H1 (cell line): ENCODE measurements at regions not wholly inside any gene's neighbourhood (a gene's known extent, or its start where the extent isn't known, plus 50 kb on each side); places are given as distances from the start of the nearest gene placed in this dataset.

Source experiments
- CTCF ChIP-seq, 3 experiments: IDR thresholded peaks; 1 replicate in 2 of 3; 2 replicates in 1 of 3; pipeline versions ENCODE4 v1.5.1 to v1.6.1; 2011; ENCODE audit warnings: low read length in 3 of 3, mild to moderate bottlenecking in 3 of 3, inconsistent platforms in 2 of 3, low read depth in 1 of 3, moderate library complexity in 1 of 3; ENCODE audit not compliant: insufficient read depth in 1 of 3; ENCODE audit errors: control extremely low read depth in 1 of 3
- EZH2 ChIP-seq: fragments of 200-600 bp; sonication (generic); IDR thresholded peaks from 2 replicates; pipeline ENCODE4 v1.7.1; 2012; ENCODE audit warnings: low read depth, mild to moderate bottlenecking, moderate library complexity, low read length, inconsistent platforms; ENCODE audit not compliant: severe bottlenecking
- GABPA ChIP-seq: IDR thresholded peaks from 2 replicates; pipeline ENCODE4 v1.6.1; 2011; ENCODE audit warnings: mild to moderate bottlenecking, low read length, moderate library complexity, borderline replicate concordance; ENCODE audit not compliant: insufficient read depth
- POLR2A ChIP-seq, 2 experiments: IDR thresholded peaks; 1 replicate in 1 of 2; 2 replicates in 1 of 2; pipeline ENCODE4 v1.6.1; 2011; ENCODE audit warnings: low read depth in 2 of 2, low read length in 2 of 2, mild to moderate bottlenecking in 2 of 2; ENCODE audit errors: control extremely low read depth in 1 of 2
- POLR2AphosphoS5 ChIP-seq: IDR thresholded peaks from 2 replicates; pipeline ENCODE4 v1.6.1; 2011; ENCODE audit warnings: low read depth, low read length
- RNF2 ChIP-seq: fragments of 200-900, 300-1000 bp; sonication (generic); IDR thresholded peaks from 2 replicates; pipeline ENCODE4 v1.7.1; 2016; ENCODE audit warnings: borderline replicate concordance, low read depth, mild to moderate bottlenecking, antibody characterized with exemption, low read length; ENCODE audit not compliant: poor library complexity, severe bottlenecking; ENCODE audit errors: missing control alignments
- RXRA ChIP-seq: IDR thresholded peaks from 2 replicates; pipeline ENCODE4 v1.6.1; 2011; ENCODE audit warnings: low read depth, mild to moderate bottlenecking, low read length, moderate library complexity; ENCODE audit not compliant: insufficient read depth
- SP1 ChIP-seq: IDR thresholded peaks from 2 replicates; pipeline ENCODE4 v1.6.1; 2011; ENCODE audit warnings: low read depth, low read length
- TCF12 ChIP-seq: IDR thresholded peaks from 2 replicates; pipeline ENCODE4 v1.6.1; 2011; ENCODE audit warnings: low read depth, mild to moderate bottlenecking, low read length
- YY1 ChIP-seq: IDR thresholded peaks from 2 replicates; pipeline ENCODE4 v1.6.1; 2011; ENCODE audit warnings: low read depth, mild to moderate bottlenecking, low read length

GRCh38 chr10:29174389-29174788 is 114.5 kb upstream of the LYZL1 start:
- no peak for TF ChIP-seq CTCF (IDR thresholded peaks at IDR 0.05; ENCODE audit: control extremely low read depth in 1 of 3, insufficient read depth in 1 of 3, low read depth in 1 of 3, low read length in 3 of 3)
- no peak for TF ChIP-seq RNF2
- no peak for TF ChIP-seq EZH2
- no peak for TF ChIP-seq GABPA
- no peak for TF ChIP-seq TCF12
- no peak for TF ChIP-seq SP1
- no peak for TF ChIP-seq YY1
- no peak for TF ChIP-seq POLR2A (IDR thresholded peaks at IDR 0.05; ENCODE audit: control extremely low read depth in 1 of 2, low read depth in 2 of 2, low read length in 2 of 2)
- TF ChIP-seq RXRA: no peak
- no peak for TF ChIP-seq POLR2AphosphoS5
